Lower leg skin (tissue), 3 donors: ENCODE measurements at regions not wholly inside any gene's neighbourhood (a gene's known extent, or its start where the extent isn't known, plus 50 kb on each side); places are given as distances from the start of the nearest gene placed in this dataset.

Experiments
- POLR2A ChIP-seq, 2 donors: fragments of 450-650 bp; IDR thresholded peaks; one replicate each; pipeline ENCODE4 v1.6.1; 2016 to 2017; ENCODE audit warnings: antibody characterized with exemption in 2 of 2, mild to moderate bottlenecking in 1 of 2, moderate library complexity in 1 of 2
- TF ChIP-seq, protein P1 (sequence below), 3 donors: fragments of 450-650 bp; IDR thresholded peaks; one replicate each; pipeline ENCODE4 v1.5.1; 2016; ENCODE audit warnings: antibody characterized with exemption in 3 of 3, mild to moderate bottlenecking in 3 of 3, moderate library complexity in 2 of 3

DNA sequence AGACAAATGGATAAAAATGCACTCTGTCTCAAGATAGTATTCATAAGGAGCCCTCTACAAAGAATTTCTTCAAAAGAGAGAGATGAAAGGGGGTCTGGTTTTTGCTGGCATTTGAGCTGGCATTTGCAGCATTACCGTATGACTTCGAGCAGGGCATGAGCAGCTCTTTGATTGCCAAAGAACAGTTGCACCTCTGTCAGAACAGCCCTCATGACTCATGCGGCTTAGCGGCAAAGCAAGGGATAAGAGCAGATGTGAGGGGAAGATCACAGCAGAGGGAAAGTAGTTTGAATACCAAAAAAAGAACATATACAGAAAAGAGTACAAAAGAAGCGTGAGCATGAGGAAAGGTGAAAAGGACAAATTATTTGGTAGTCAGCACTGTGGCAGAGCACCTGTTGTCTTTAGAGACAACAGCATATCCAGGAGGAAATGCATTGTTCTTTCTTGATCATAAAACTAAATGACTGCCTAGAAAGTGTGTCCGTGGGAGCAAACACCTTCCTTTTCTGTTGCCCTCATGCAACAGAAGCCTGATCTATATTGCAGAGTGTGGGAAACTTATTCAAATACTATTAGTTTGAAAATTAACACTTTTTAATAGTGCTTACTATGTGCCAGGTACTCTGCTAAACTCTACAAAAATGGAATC lies 80.5 kb upstream of the SLC24A5 start:
- TF ChIP-seq, protein P1, sequence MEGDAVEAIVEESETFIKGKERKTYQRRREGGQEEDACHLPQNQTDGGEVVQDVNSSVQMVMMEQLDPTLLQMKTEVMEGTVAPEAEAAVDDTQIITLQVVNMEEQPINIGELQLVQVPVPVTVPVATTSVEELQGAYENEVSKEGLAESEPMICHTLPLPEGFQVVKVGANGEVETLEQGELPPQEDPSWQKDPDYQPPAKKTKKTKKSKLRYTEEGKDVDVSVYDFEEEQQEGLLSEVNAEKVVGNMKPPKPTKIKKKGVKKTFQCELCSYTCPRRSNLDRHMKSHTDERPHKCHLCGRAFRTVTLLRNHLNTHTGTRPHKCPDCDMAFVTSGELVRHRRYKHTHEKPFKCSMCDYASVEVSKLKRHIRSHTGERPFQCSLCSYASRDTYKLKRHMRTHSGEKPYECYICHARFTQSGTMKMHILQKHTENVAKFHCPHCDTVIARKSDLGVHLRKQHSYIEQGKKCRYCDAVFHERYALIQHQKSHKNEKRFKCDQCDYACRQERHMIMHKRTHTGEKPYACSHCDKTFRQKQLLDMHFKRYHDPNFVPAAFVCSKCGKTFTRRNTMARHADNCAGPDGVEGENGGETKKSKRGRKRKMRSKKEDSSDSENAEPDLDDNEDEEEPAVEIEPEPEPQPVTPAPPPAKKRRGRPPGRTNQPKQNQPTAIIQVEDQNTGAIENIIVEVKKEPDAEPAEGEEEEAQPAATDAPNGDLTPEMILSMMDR (IDR thresholded peaks at IDR 0.05): no peak
- TF ChIP-seq POLR2A (IDR thresholded peaks at IDR 0.05): no peak
